B cell (primary cell): ENCODE measurements at regions not wholly inside any gene's neighbourhood (a gene's known extent, or its start where the extent isn't known, plus 50 kb on each side); places are given as distances from the start of the nearest gene placed in this dataset.

Experiments
- ATAC-seq: fragments of 200-7000 bp; cut with Tn5 transposase; one replicate; pipeline ENCODE4 v1.10.0; 2021; ENCODE audit warnings: low read depth, mild to moderate bottlenecking, moderate number of reproducible peaks, moderate library complexity
- CTCF ChIA-PET: fragments of 350-600 bp; sonication (Branson Sonifier 250); formaldehyde crosslinking; loops from one replicate; lab custom pipeline; 2021; ENCODE audit warnings: antibody characterized with exemption, inconsistent platforms; lab: Charles Lee
- POLR2A ChIA-PET: fragments of 350-600 bp; sonication (Branson Sonifier 250); formaldehyde crosslinking; loops from one replicate; lab custom pipeline; 2021; ENCODE audit warnings: antibody characterized with exemption; lab: Charles Lee
- DNase-seq: peaks from one replicate; pipeline ENCODE4 v3.0.0; 2013
- H2AFZ ChIP-seq: 2 replicates; pipeline ENCODE4 v1.6.1; 2012; ENCODE audit warnings: mild to moderate bottlenecking, low read depth, low read length; ENCODE audit not compliant: insufficient read depth, poor library complexity, severe bottlenecking
- H3K27ac ChIP-seq, 2 donors: 1 replicate in 1 of 2; 2 replicates in 1 of 2; pipeline ENCODE4 v1.5.1; 2012 to 2013; ENCODE audit warnings: low read length in 2 of 2, mild to moderate bottlenecking in 2 of 2, moderate library complexity in 1 of 2
- H3K27me3 ChIP-seq, 4 experiments: fragments of 200-600 bp in 1 of 4; sonication (generic) in 1 of 4; replicated peaks in 1 of 4; 1 replicate in 2 of 4; 2 replicates in 2 of 4; pipeline versions ENCODE4 v1.6.1 to v1.7.0; 2013 to 2016; ENCODE audit warnings: low read length in 3 of 4, mild to moderate bottlenecking in 2 of 4, mixed read lengths in 1 of 4, moderate library complexity in 1 of 4; ENCODE audit not compliant: insufficient read depth in 4 of 4, control insufficient read depth in 3 of 4; ENCODE audit errors: control extremely low read depth in 1 of 4
- H3K36me3 ChIP-seq, 2 experiments: replicated peaks in 1 of 2; 1 replicate in 1 of 2; 2 replicates in 1 of 2; pipeline versions ENCODE4 v1.6.1 to v1.7.1; 2013; ENCODE audit warnings: low read length in 1 of 2; ENCODE audit not compliant: insufficient read depth in 2 of 2, control insufficient read depth in 1 of 2; ENCODE audit errors: control extremely low read depth in 1 of 2, extremely low read depth in 1 of 2
- H3K4me1 ChIP-seq, 2 donors: fragments of 200-600 bp in 1 of 2; sonication (generic) in 1 of 2; 1 replicate in 1 of 2; 2 replicates in 1 of 2; pipeline versions ENCODE4 v1.5.1 to v1.6.1; 2013 to 2017; ENCODE audit warnings: low read length in 2 of 2; ENCODE audit not compliant: control insufficient read depth in 2 of 2, insufficient read depth in 2 of 2
- H3K4me2 ChIP-seq: replicated peaks from 2 replicates; pipeline ENCODE3; 2012; ENCODE audit warnings: mild to moderate bottlenecking, low read depth, low read length; ENCODE audit not compliant: poor library complexity, severe bottlenecking
- H3K4me3 ChIP-seq, 5 experiments: fragments of 200-600 bp in 1 of 5; sonication (generic) in 1 of 5; 1 replicate in 3 of 5; 2 replicates in 2 of 5; pipeline versions ENCODE4 v1.5.1 to v1.7.0; 2011 to 2016; ENCODE audit warnings: low read length in 4 of 5, mild to moderate bottlenecking in 4 of 5, low read depth in 2 of 5, control low read depth in 1 of 5, moderate library complexity in 1 of 5; ENCODE audit not compliant: insufficient read depth in 1 of 5; ENCODE audit errors: control extremely low read depth in 1 of 5, extremely low read depth in 1 of 5
- H3K79me2 ChIP-seq: fragments of 200-600 bp; sonication (generic); one replicate; pipeline ENCODE4 v1.6.0; 2016; ENCODE audit warnings: low read length; ENCODE audit not compliant: control insufficient read depth, insufficient read depth
- H3K9ac ChIP-seq: fragments of 200-600 bp; sonication (generic); 2 replicates; pipeline ENCODE4 v1.6.1; 2017; ENCODE audit warnings: mild to moderate bottlenecking, low read length, moderate library complexity
- H3K9me3 ChIP-seq, 3 donors: one replicate each; pipeline versions ENCODE4 v1.6.1 to v1.7.1; 2013; ENCODE audit warnings: low read length in 2 of 3; ENCODE audit not compliant: control insufficient read depth in 2 of 3, insufficient read depth in 1 of 3; ENCODE audit errors: control extremely low read depth in 1 of 3
- H4K20me1 ChIP-seq: 2 replicates; pipeline ENCODE4 v1.6.0; 2012; ENCODE audit warnings: mild to moderate bottlenecking, low read length; ENCODE audit not compliant: insufficient read depth, control insufficient read depth, poor library complexity, severe bottlenecking
- H3K27ac Mint-ChIP-seq: one replicate; pipeline ENCODE4 v1.8.0; 2021; ENCODE audit warnings: mixed read lengths
- H3K27me3 Mint-ChIP-seq: one replicate; pipeline ENCODE4 v1.8.0; 2021; ENCODE audit warnings: mixed read lengths
- H3K4me1 Mint-ChIP-seq: one replicate; pipeline ENCODE4 v1.8.0; 2021; ENCODE audit warnings: mixed read lengths
- H3K4me3 Mint-ChIP-seq: one replicate; pipeline ENCODE4 v1.8.0; 2021; ENCODE audit warnings: mixed read lengths
- H3K9me3 Mint-ChIP-seq: one replicate; pipeline ENCODE4 v1.8.0; 2022; ENCODE audit warnings: mixed read lengths; ENCODE audit not compliant: insufficient read depth
- EZH2 ChIP-seq: IDR thresholded peaks from 2 replicates; pipeline ENCODE4 v1.6.1; 2012; ENCODE audit warnings: borderline replicate concordance, low read depth, mild to moderate bottlenecking, moderate library complexity, low read length; ENCODE audit not compliant: insufficient read depth, poor library complexity, severe bottlenecking
- WGBS: methylation state at CpG from one replicate; pipeline ENCODE4 v1.1.5; 2013; ENCODE audit warnings: missing lambda C conversion rate; ENCODE audit not compliant: insufficient coverage; 5-methylcytosine and 5-hydroxymethylcytosine counted together
- intact Hi-C: fragments of 100-400 bp; cut with micrococcal nuclease; formaldehyde crosslinking; loops from one replicate; pipeline ENCODE4 v1.10.0; 2022
- TF ChIP-seq, protein P1 (sequence below): fragments of 200-600 bp; IDR thresholded peaks from one replicate; pipeline ENCODE4 v1.8.0; 2022; ENCODE audit warnings: antibody characterized with exemption, mild to moderate bottlenecking

DNA sequence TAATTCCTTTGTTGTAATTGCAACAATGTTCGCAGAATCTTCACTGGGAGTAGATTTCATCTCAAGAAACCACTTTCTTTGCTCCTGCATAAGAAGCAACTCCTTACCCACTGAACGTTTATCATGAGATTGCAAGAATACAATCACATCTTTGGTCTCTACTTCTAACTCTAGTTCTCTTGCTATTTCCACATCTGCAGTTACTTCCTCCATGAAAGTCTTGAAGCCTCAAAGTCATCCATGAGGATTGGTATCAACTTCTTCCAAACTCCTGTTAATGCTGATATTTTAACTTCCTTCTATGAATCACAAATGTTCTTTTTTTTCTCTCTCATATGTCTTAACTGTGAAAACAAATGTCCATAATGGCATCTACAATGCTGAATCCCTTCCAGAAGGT is 118.6 kb upstream of the RAB4A start:
- WGBS, result 95% methylated on average over 2 of the region's 2 CpGs
- H3K4me1 ChIP-seq, result peaks cover 8 to 11% of the 10 kb centered on the region in 2 donors
- H3K9me3 ChIP-seq, result peaks cover 0 to 9% (median 0%) of the 10 kb centered on the region in 3 donors
- ChIA-PET CTCF (no interaction called here), POLR2A (no interaction called here)
- Mint-ChIP-seq H3K27me3 (peaks cover 8% of the 10 kb centered on the region), H3K27ac (no peak overlapping the region), H3K4me1 (peaks cover 14% of the 10 kb centered on the region), H3K4me3 (no peak overlapping the region), H3K9me3 (no peaks in the 10 kb centered on the region)
- no peak overlapping the region for H3K27ac ChIP-seq
- H3K4me3 ChIP-seq, result no peak overlapping the region
- H3K9ac ChIP-seq, result no peak overlapping the region
- no peak for TF ChIP-seq EZH2
- TF ChIP-seq, protein P1, sequence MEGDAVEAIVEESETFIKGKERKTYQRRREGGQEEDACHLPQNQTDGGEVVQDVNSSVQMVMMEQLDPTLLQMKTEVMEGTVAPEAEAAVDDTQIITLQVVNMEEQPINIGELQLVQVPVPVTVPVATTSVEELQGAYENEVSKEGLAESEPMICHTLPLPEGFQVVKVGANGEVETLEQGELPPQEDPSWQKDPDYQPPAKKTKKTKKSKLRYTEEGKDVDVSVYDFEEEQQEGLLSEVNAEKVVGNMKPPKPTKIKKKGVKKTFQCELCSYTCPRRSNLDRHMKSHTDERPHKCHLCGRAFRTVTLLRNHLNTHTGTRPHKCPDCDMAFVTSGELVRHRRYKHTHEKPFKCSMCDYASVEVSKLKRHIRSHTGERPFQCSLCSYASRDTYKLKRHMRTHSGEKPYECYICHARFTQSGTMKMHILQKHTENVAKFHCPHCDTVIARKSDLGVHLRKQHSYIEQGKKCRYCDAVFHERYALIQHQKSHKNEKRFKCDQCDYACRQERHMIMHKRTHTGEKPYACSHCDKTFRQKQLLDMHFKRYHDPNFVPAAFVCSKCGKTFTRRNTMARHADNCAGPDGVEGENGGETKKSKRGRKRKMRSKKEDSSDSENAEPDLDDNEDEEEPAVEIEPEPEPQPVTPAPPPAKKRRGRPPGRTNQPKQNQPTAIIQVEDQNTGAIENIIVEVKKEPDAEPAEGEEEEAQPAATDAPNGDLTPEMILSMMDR, result no peak
- peaks cover 0 to 17% (median 2%) of the 10 kb centered on the region in 4 experiments for H3K27me3 ChIP-seq
- no peaks in the 10 kb centered on the region for H3K79me2 ChIP-seq
- DNase-seq (no peak), ATAC-seq (no peak)
- H4K20me1 ChIP-seq, result no peaks in the 10 kb centered on the region
- intact Hi-C loops, result no loop called here
- no peak overlapping the region for H2AFZ ChIP-seq
- H3K4me2 ChIP-seq, result no peak overlapping the region
- no peaks in the 10 kb centered on the region for H3K36me3 ChIP-seq

- POLR2A ChIA-PET, result no interaction called here
- WGBS, result 63% methylated on average over 2 of the region's 2 CpGs
Measured at GRCh38 chr1:229153955-229154548, 116.9 kb upstream of the RAB4A start.

More at GRCh38 chr1:229153955-229154548, 116.9 kb upstream of the RAB4A start:
- Histone ChIP-seq H3K4me1 (peaks cover 8 to 11% of the 10 kb centered on the region in 2 donors), H2AFZ (no peak overlapping the region), H3K9me3 (no peaks in the 10 kb centered on the region), H3K79me2 (no peaks in the 10 kb centered on the region), H3K9ac (no peak overlapping the region), H3K27ac (no peak overlapping the region), H3K4me2 (no peak overlapping the region), H3K27me3 (peaks cover 0 to under 1% (median 0%) of the 10 kb centered on the region in 4 experiments), H4K20me1 (no peaks in the 10 kb centered on the region), H3K4me3 (no peak overlapping the region), H3K36me3 (no peaks in the 10 kb centered on the region)
- Mint-ChIP-seq H3K4me3 (no peak overlapping the region), H3K27me3 (no peaks in the 10 kb centered on the region), H3K27ac (no peak overlapping the region), H3K4me1 (peaks cover 14% of the 10 kb centered on the region), H3K9me3 (no peaks in the 10 kb centered on the region)
- CTCF ChIA-PET, result no interaction called here
- TF ChIP-seq, protein P1, result no peak
- TF ChIP-seq EZH2, result no peak
- DNase-seq, result no peak
- intact Hi-C loops, result no loop called here
- ATAC-seq, result no peak
